Mammary epithelial cell (primary cell): ENCODE measurements at regions not wholly inside any gene's neighbourhood (a gene's known extent, or its start where the extent isn't known, plus 50 kb on each side); places are given as distances from the start of the nearest gene placed in this dataset.

ENCODE experiments used
- CTCF ChIP-seq, 2 donors: IDR thresholded peaks in 1 of 2; conservative IDR thresholded peaks in 1 of 2; 2 replicates each; pipeline ENCODE4 v1.5.1; 2011 to 2012; ENCODE audit warnings: inconsistent platforms in 2 of 2, low read length in 2 of 2, mild to moderate bottlenecking in 2 of 2, control low read depth in 1 of 2, low read depth in 1 of 2; ENCODE audit not compliant: insufficient read depth in 1 of 2; ENCODE audit errors: extremely low read depth in 1 of 2
- EZH2 ChIP-seq: IDR thresholded peaks from 2 replicates; pipeline ENCODE4 v1.6.1; 2012; ENCODE audit warnings: low read length, inconsistent platforms, borderline replicate concordance

GRCh38 chr2:19100570-19100969 is 257.9 kb downstream of the OSR1 start:
- no peak for TF ChIP-seq CTCF (conservative IDR thresholded peaks at IDR 0.05 in 1 of 2, IDR thresholded peaks at IDR 0.05 in 1 of 2; ENCODE audit: extremely low read depth in 1 of 2, insufficient read depth in 1 of 2, low read depth in 1 of 2, low read length in 2 of 2)
- TF ChIP-seq EZH2: no peak
